Chondrocyte (in vitro differentiated cells): ENCODE measurements at regions not wholly inside any gene's neighbourhood (a gene's known extent, or its start where the extent isn't known, plus 50 kb on each side); places are given as distances from the start of the nearest gene placed in this dataset.

Experiments used
- DNase-seq: peaks from one replicate; pipeline ENCODE4 v3.0.0; 2021; ENCODE audit warnings: mixed read lengths, low spot score
- H3K27ac Mint-ChIP-seq: one replicate; pipeline ENCODE4 v1.8.0; 2021; ENCODE audit warnings: mild to moderate bottlenecking, moderate library complexity, mixed read lengths; ENCODE audit not compliant: unreplicated experiment
- H3K27me3 Mint-ChIP-seq: 2 replicates; pipeline ENCODE4 v1.8.0; 2021; ENCODE audit warnings: low read depth, mixed read lengths
- H3K36me3 Mint-ChIP-seq: 2 replicates; pipeline ENCODE4 v1.8.0; 2021; ENCODE audit warnings: low read depth, mixed read lengths
- H3K4me1 Mint-ChIP-seq: 2 replicates; pipeline ENCODE4 v1.8.0; 2021; ENCODE audit warnings: low read depth, mild to moderate bottlenecking, mixed read lengths
- H3K4me3 Mint-ChIP-seq: one replicate; pipeline ENCODE4 v1.8.0; 2021; ENCODE audit warnings: mild to moderate bottlenecking, moderate library complexity, mixed read lengths; ENCODE audit not compliant: unreplicated experiment
- H3K9me3 Mint-ChIP-seq: 2 replicates; pipeline ENCODE4 v1.8.0; 2021; ENCODE audit warnings: low read depth, mixed read lengths
- TF ChIP-seq, protein P1 (sequence below): fragments of 200-600 bp; sonication (generic); IDR thresholded peaks from 2 replicates; pipeline ENCODE4 v1.5.0; 2021; ENCODE audit warnings: antibody characterized with exemption, mild to moderate bottlenecking, moderate library complexity

DNA sequence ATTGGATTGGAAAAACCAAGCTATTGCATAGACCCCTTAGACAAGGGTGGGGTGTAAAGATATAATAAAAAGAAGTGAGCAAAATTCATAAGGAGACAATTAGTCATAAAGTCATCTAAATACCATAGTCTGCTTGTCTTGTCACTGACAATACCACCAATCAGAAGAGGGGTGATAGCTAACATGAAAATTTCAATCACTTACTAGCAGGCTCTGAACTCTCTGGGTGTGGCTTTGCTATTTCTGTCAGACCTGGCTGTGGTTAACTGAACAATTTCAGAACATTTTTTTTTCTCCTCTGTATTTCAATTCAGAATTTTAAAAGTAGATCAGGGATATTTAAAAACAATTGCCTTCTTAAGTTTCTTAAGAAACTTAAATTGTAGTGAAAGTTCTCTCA lies 158.5 kb upstream of the PRMT6 start:
- no peaks in the 10 kb centered on the region for H3K4me1 Mint-ChIP-seq
- H3K4me3 Mint-ChIP-seq = no peak overlapping the region
- TF ChIP-seq, protein P1, sequence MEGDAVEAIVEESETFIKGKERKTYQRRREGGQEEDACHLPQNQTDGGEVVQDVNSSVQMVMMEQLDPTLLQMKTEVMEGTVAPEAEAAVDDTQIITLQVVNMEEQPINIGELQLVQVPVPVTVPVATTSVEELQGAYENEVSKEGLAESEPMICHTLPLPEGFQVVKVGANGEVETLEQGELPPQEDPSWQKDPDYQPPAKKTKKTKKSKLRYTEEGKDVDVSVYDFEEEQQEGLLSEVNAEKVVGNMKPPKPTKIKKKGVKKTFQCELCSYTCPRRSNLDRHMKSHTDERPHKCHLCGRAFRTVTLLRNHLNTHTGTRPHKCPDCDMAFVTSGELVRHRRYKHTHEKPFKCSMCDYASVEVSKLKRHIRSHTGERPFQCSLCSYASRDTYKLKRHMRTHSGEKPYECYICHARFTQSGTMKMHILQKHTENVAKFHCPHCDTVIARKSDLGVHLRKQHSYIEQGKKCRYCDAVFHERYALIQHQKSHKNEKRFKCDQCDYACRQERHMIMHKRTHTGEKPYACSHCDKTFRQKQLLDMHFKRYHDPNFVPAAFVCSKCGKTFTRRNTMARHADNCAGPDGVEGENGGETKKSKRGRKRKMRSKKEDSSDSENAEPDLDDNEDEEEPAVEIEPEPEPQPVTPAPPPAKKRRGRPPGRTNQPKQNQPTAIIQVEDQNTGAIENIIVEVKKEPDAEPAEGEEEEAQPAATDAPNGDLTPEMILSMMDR = no peak
- peaks cover 4% of the 10 kb centered on the region for H3K27me3 Mint-ChIP-seq
- no peak for DNase-seq
- H3K36me3 Mint-ChIP-seq = no peaks in the 10 kb centered on the region
- no peak overlapping the region for H3K27ac Mint-ChIP-seq
- H3K9me3 Mint-ChIP-seq = peaks cover 4% of the 10 kb centered on the region

DNA sequence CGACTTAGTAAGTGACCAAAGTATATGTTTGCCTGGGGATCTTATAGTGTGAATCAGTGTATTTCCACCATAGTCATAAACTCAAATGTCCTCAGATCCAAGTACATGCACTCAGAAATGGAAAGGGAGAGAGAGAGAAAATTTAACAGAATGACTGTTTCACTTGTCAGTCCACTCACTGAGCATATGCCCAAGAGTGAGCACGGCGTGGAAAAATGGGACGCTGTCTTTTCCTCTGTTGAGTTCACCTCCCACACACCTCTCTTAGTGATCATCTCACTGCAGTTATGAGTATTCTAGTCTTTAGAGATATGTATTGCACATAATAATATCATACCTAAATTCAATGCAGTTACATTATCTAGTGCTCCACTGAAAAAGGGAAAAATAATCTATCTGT lies 156.8 kb upstream of the PRMT6 start:
- no peak for DNase-seq
- Mint-ChIP-seq H3K4me3 (no peak overlapping the region), H3K36me3 (no peaks in the 10 kb centered on the region), H3K27me3 (no peaks in the 10 kb centered on the region), H3K27ac (no peak overlapping the region), H3K4me1 (no peaks in the 10 kb centered on the region), H3K9me3 (no peaks in the 10 kb centered on the region)
- TF ChIP-seq, protein P1 = no peak

DNA sequence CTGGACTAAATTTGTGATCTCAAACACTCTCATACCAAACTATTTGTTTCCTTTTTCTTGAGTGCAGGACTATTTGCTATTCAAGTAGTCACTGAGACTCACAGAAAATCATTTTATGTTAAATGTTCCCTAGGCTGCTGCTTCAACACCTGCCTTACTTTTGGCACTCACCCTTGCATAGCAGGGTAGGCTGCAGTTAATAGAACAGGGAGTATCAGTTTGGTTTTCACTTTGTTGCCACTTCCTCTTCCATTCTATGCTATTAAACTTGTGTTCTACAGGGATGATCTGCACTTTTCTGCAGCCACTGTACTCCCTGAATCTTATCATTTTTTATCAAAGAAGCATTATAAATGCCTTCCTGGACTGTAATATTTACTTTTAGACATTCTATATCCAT lies 148.7 kb upstream of the PRMT6 start:
- no peak for DNase-seq
- TF ChIP-seq, protein P1 = no peak
- Mint-ChIP-seq H3K4me3 (no peak overlapping the region), H3K4me1 (no peaks in the 10 kb centered on the region), H3K27me3 (no peaks in the 10 kb centered on the region), H3K36me3 (no peaks in the 10 kb centered on the region), H3K27ac (no peak overlapping the region), H3K9me3 (peaks cover 6% of the 10 kb centered on the region)

DNA sequence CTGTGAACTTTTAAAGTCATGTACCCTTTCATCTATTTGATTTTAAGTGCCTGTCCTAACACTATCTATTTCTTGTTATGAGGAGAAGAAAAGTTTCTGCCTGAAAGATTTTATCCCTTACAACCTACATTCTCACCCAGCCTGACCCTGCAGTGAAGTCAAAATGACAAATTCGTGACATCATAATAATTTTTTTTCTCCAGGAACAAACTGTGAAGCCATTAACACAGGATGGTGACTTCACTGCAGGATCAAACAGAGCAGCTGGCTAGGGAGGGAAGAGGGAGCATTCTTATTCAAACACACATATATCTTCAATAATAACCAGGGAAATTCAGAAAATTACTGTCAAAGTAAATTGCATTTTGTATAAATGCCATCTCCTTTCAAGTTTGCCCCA lies 147.8 kb upstream of the PRMT6 start:
- no peaks in the 10 kb centered on the region for H3K27me3 Mint-ChIP-seq
- H3K27ac Mint-ChIP-seq = no peak overlapping the region
- peaks cover 6% of the 10 kb centered on the region for H3K9me3 Mint-ChIP-seq
- H3K36me3 Mint-ChIP-seq = no peaks in the 10 kb centered on the region
- TF ChIP-seq, protein P1 = no peak
- no peak for DNase-seq
- no peak overlapping the region for H3K4me3 Mint-ChIP-seq
- H3K4me1 Mint-ChIP-seq = no peaks in the 10 kb centered on the region

DNA sequence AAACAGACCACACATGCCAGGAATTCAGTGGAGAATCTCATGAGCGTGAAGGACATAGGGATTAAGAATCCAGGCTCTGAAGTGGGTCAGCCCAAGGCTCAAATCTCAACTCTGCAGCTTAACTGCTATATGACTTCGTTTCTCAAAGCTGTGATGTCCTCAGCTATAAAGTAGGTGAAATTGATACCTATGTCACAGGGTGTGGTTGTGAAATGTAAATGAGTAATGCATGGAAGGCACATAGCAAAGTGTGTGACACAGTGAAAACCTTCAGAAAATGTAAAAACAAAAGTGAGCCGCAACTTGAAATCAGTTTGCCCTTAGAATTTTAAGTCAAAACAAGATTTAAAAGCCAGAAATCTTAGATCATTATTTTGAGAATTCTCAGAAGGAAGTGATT lies 145.7 kb upstream of the PRMT6 start:
- Mint-ChIP-seq H3K27ac (no peak overlapping the region), H3K36me3 (no peaks in the 10 kb centered on the region), H3K4me1 (no peaks in the 10 kb centered on the region), H3K4me3 (no peak overlapping the region), H3K27me3 (no peaks in the 10 kb centered on the region), H3K9me3 (peaks cover 6% of the 10 kb centered on the region)
- no peak for DNase-seq
- TF ChIP-seq, protein P1 = no peak
